ENCODE measurements at regions not wholly inside any gene's neighbourhood (a gene's known extent, or its start where the extent isn't known, plus 50 kb on each side); places are given as distances from the start of the nearest gene placed in this dataset.

DNA sequence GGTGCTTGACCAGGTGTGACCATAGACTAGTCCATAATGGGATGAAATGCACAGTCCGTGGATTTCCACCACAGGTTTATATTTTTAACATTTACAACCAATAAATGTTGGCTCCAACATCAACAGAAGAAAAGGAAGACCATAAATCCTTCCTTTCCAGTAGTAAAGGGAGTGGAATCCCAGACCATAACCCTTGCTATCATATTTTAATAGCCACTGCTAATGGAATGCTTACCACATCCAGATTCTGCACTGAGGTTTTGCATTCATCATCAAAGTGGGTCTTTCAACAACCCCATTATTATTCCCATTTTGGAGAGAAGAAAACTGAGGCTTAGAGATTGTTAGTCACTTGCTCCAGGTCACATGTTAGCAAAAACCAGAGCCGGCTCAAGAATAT is 106.7 kb downstream of the FOXL1 start:
- Mint-ChIP-seq H3K36me3 (ENCODE audit: low read depth, unreplicated experiment) (peaks cover 5% of the 10 kb centered on the region), H3K27me3 (ENCODE audit: unreplicated experiment) (peaks cover 3% of the 10 kb centered on the region), H3K9me3 (ENCODE audit: unreplicated experiment) (no peaks in the 10 kb centered on the region), H3K4me1 (ENCODE audit: unreplicated experiment) (no peaks in the 10 kb centered on the region), H3K27ac (ENCODE audit: unreplicated experiment) (no peak overlapping the region), H3K4me3 (ENCODE audit: unreplicated experiment) (no peak overlapping the region)
- DNase-seq (ENCODE audit: low spot score) = no peak
- no peak for TF ChIP-seq CTCF (IDR thresholded peaks at IDR 0.05; ENCODE audit: unreplicated experiment)

DNA sequence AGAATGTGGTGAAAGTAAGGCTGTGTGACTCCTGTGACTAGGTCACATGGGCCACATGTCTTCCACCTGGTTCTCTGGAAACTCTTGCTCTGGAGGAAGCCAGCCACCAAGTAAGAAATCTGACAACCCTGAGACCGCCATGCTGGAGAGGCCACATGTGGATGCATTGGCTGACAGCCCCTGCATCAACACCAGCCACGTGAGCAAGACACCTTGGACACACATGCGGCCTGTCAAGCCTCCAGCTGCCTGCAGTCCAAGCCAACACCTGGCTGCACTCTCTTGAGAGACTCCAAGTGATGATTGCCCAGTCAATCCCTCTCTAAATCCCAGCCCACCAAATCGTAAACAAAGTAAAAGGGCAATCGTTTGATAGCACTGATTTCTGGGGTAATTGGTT is 112.6 kb downstream of the FOXL1 start:
- no peaks in the 10 kb centered on the region for H3K36me3 Mint-ChIP-seq (ENCODE audit: low read depth, unreplicated experiment)
- peaks cover 1% of the 10 kb centered on the region for H3K27me3 Mint-ChIP-seq (ENCODE audit: unreplicated experiment)

DNA sequence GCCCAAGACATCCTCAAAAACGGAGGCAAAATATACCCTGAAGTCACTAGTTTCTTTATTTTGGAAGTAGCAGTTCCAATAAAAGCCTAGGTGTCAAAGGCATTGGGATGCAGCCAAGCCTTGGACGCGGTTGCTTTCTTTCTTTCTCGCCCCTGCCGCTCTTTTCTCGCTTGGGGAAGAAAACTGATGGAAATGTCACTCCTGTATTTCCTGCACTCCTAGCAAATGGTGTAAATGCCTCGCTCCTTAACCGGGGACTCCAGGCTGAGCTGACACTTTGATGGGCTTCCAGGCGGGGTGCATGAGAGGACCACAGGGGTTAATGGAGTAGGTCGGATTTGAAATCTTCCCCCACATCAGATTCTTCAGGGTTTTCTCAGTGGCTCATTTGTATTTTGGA is 114.1 kb downstream of the FOXL1 start:
- DNase-seq (ENCODE audit: low spot score) = no peak
- no peak for TF ChIP-seq CTCF (IDR thresholded peaks at IDR 0.05; ENCODE audit: unreplicated experiment)
- H3K27ac Mint-ChIP-seq (ENCODE audit: unreplicated experiment) = no peak overlapping the region
- no peaks in the 10 kb centered on the region for H3K9me3 Mint-ChIP-seq (ENCODE audit: unreplicated experiment)
- no peak overlapping the region for H3K4me3 Mint-ChIP-seq (ENCODE audit: unreplicated experiment)
- H3K4me1 Mint-ChIP-seq (ENCODE audit: unreplicated experiment) = no peaks in the 10 kb centered on the region
- H3K36me3 Mint-ChIP-seq (ENCODE audit: low read depth, unreplicated experiment) = no peaks in the 10 kb centered on the region
- peaks cover 1% of the 10 kb centered on the region for H3K27me3 Mint-ChIP-seq (ENCODE audit: unreplicated experiment)

More for the DNA sequence above, 112.6 kb downstream of the FOXL1 start:
- no peak for DNase-seq (ENCODE audit: low spot score)
- TF ChIP-seq CTCF (IDR thresholded peaks at IDR 0.05; ENCODE audit: unreplicated experiment) = no peak
- no peak overlapping the region for H3K27ac Mint-ChIP-seq (ENCODE audit: unreplicated experiment)
- no peaks in the 10 kb centered on the region for H3K9me3 Mint-ChIP-seq (ENCODE audit: unreplicated experiment)
- no peak overlapping the region for H3K4me3 Mint-ChIP-seq (ENCODE audit: unreplicated experiment)
- H3K4me1 Mint-ChIP-seq (ENCODE audit: unreplicated experiment) = no peaks in the 10 kb centered on the region

- Mint-ChIP-seq H3K27me3 (ENCODE audit: unreplicated experiment) (peaks cover 1% of the 10 kb centered on the region), H3K36me3 (ENCODE audit: low read depth, unreplicated experiment) (no peaks in the 10 kb centered on the region), H3K4me1 (ENCODE audit: unreplicated experiment) (no peaks in the 10 kb centered on the region), H3K9me3 (ENCODE audit: unreplicated experiment) (no peaks in the 10 kb centered on the region), H3K27ac (ENCODE audit: unreplicated experiment) (no peak overlapping the region), H3K4me3 (ENCODE audit: unreplicated experiment) (no peak overlapping the region)
- DNase-seq (ENCODE audit: low spot score) = no peak
- no peak for TF ChIP-seq CTCF (IDR thresholded peaks at IDR 0.05; ENCODE audit: unreplicated experiment)
These were observed 114.7 kb downstream of the FOXL1 start for GRCh38 chr16:86693033-86693432.

GRCh38 chr16:86697715-86698114 is 119.4 kb downstream of the FOXL1 start:
- no peaks in the 10 kb centered on the region for H3K36me3 Mint-ChIP-seq (ENCODE audit: low read depth, unreplicated experiment)
- no peaks in the 10 kb centered on the region for H3K9me3 Mint-ChIP-seq (ENCODE audit: unreplicated experiment)
- DNase-seq (ENCODE audit: low spot score) = no peak
- H3K27me3 Mint-ChIP-seq (ENCODE audit: unreplicated experiment) = peaks cover 1% of the 10 kb centered on the region
- H3K27ac Mint-ChIP-seq (ENCODE audit: unreplicated experiment) = no peak overlapping the region
- H3K4me3 Mint-ChIP-seq (ENCODE audit: unreplicated experiment) = no peak overlapping the region
- H3K4me1 Mint-ChIP-seq (ENCODE audit: unreplicated experiment) = no peaks in the 10 kb centered on the region
- TF ChIP-seq CTCF (IDR thresholded peaks at IDR 0.05; ENCODE audit: unreplicated experiment) = no peak

Measured in endothelial cell (in vitro differentiated cells).